HG03135 (cell line): ENCODE measurements at regions not wholly inside any gene's neighbourhood (a gene's known extent, or its start where the extent isn't known, plus 50 kb on each side); places are given as distances from the start of the nearest gene placed in this dataset.
"Not testable (repeated sequence)": the region's sequence is repeated elsewhere in the genome, so short reads cannot be mapped to it uniquely, and the experiment has no call there.

ENCODE experiments used
- ATAC-seq: cut with Tn5 transposase; IDR thresholded peaks from one replicate; pipeline ENCODE4 v1.9.1; 2021; ENCODE audit warnings: mild to moderate bottlenecking, moderate library complexity; ENCODE audit not compliant: unreplicated experiment

GRCh38 chr5:103690676-103691075 is 128.1 kb upstream of the NUDT12 start:
- ATAC-seq: no peak

GRCh38 chr5:103679873-103680272 is 117.3 kb upstream of the NUDT12 start:
- no peak for ATAC-seq

GRCh38 chr5:103676198-103676597 is 113.6 kb upstream of the NUDT12 start:
- ATAC-seq: not testable (repeated sequence)

- no peak for ATAC-seq
These were observed 112.2 kb upstream of the NUDT12 start for GRCh38 chr5:103674739-103675138.

- no peak for ATAC-seq
These were observed 111.7 kb upstream of the NUDT12 start for GRCh38 chr5:103674251-103674650.

- ATAC-seq: no peak
These were observed 107.0 kb upstream of the NUDT12 start for GRCh38 chr5:103669615-103670014.

GRCh38 chr5:103668281-103668680 is 105.7 kb upstream of the NUDT12 start:
- ATAC-seq: no peak

- no peak for ATAC-seq
These were observed 104.5 kb upstream of the NUDT12 start for GRCh38 chr5:103667068-103667467.

- no peak for ATAC-seq
These were observed 94.7 kb upstream of the NUDT12 start for GRCh38 chr5:103657301-103657700.

- ATAC-seq: no peak
These were observed 85.5 kb upstream of the NUDT12 start for GRCh38 chr5:103648086-103648485.

GRCh38 chr5:103646698-103647614 is 84.4 kb upstream of the NUDT12 start:
- no peak for ATAC-seq

- ATAC-seq: no peak
These were observed 83.2 kb upstream of the NUDT12 start for GRCh38 chr5:103645816-103646215.

- no peak for ATAC-seq
These were observed 76.4 kb upstream of the NUDT12 start for GRCh38 chr5:103638979-103639378.

- ATAC-seq: no peak
These were observed 62.1 kb upstream of the NUDT12 start for GRCh38 chr5:103624675-103625074.

- no peak for ATAC-seq
These were observed 61.5 kb upstream of the NUDT12 start for GRCh38 chr5:103624035-103624480.

GRCh38 chr5:103623425-103623824 is 60.8 kb upstream of the NUDT12 start:
- no peak for ATAC-seq

- ATAC-seq: no peak
These were observed 59.0 kb upstream of the NUDT12 start for GRCh38 chr5:103621548-103621930.

GRCh38 chr5:103620851-103621547 is 58.4 kb upstream of the NUDT12 start:
- ATAC-seq: no peak

- no peak for ATAC-seq
These were observed 55.3 kb upstream of the NUDT12 start for GRCh38 chr5:103617913-103618312.

- no peak for ATAC-seq
These were observed 54.5 kb upstream of the NUDT12 start for GRCh38 chr5:103617090-103617489.

GRCh38 chr5:103612545-103612944 is 50.0 kb upstream of the NUDT12 start:
- ATAC-seq: no peak
